Upper lobe of left lung (tissue), 4 donors: ENCODE measurements at regions not wholly inside any gene's neighbourhood (a gene's known extent, or its start where the extent isn't known, plus 50 kb on each side); places are given as distances from the start of the nearest gene placed in this dataset.

Source experiments
- CTCF ChIP-seq, 6 experiments: fragments of 450-650 bp in 4 of 6; fragments of 200-600 bp in 2 of 6; sonication (generic) in 2 of 6; IDR thresholded peaks; one replicate each; pipeline ENCODE4 v1.5.1; 2016 to 2019; ENCODE audit warnings: antibody characterized with exemption in 6 of 6
- POLR2A ChIP-seq, 4 donors: fragments of 450-650 bp; IDR thresholded peaks; one replicate each; pipeline ENCODE4 v1.5.1; 2016 to 2017; ENCODE audit warnings: antibody characterized with exemption in 4 of 4, mild to moderate bottlenecking in 2 of 4
- POLR2AphosphoS5 ChIP-seq, 2 donors: sonication (generic); formaldehyde crosslinking; IDR thresholded peaks; one replicate each; pipeline ENCODE4 v1.5.1; 2017; ENCODE audit warnings: antibody characterized with exemption in 2 of 2

GRCh38 chr2:239589833-239590232, 189.0 kb upstream of the HDAC4 start:
- TF ChIP-seq CTCF (IDR thresholded peaks at IDR 0.05) (no peak), POLR2AphosphoS5 (IDR thresholded peaks at IDR 0.05) (no peak), POLR2A (IDR thresholded peaks at IDR 0.05) (no peak)
